Progenitor cell of endocrine pancreas (in vitro differentiated cells): ENCODE measurements at regions not wholly inside any gene's neighbourhood (a gene's known extent, or its start where the extent isn't known, plus 50 kb on each side); places are given as distances from the start of the nearest gene placed in this dataset.

ENCODE experiments used
- DNase-seq: peaks from one replicate; pipeline ENCODE4 v3.0.0; 2021; ENCODE audit warnings: low spot score; ENCODE audit not compliant: unreplicated experiment
- H3K27ac Mint-ChIP-seq: 2 replicates; pipeline ENCODE4 v1.8.0; 2021; ENCODE audit warnings: mild to moderate bottlenecking, moderate library complexity, mixed read lengths
- H3K27me3 Mint-ChIP-seq: 2 replicates; pipeline ENCODE4 v1.8.0; 2021; ENCODE audit warnings: mixed read lengths
- H3K36me3 Mint-ChIP-seq: 2 replicates; pipeline ENCODE4 v1.8.0; 2022; ENCODE audit warnings: mixed read lengths; ENCODE audit not compliant: insufficient read depth
- H3K4me1 Mint-ChIP-seq: 2 replicates; pipeline ENCODE4 v1.8.0; 2021; ENCODE audit warnings: low read depth, mixed read lengths
- H3K4me3 Mint-ChIP-seq: 2 replicates; pipeline ENCODE4 v1.8.0; 2021; ENCODE audit warnings: low read depth, mild to moderate bottlenecking, moderate library complexity, mixed read lengths
- H3K9me3 Mint-ChIP-seq: 2 replicates; pipeline ENCODE4 v1.8.0; 2021; ENCODE audit warnings: low read depth, mixed read lengths
- CTCF ChIP-seq: fragments of 200-600 bp; sonication (generic); IDR thresholded peaks from one replicate; pipeline ENCODE4 v1.5.0; 2021; ENCODE audit warnings: antibody characterized with exemption, mild to moderate bottlenecking; ENCODE audit not compliant: unreplicated experiment

- no peak for TF ChIP-seq CTCF
- no peaks in the 10 kb centered on the region for H3K36me3 Mint-ChIP-seq
- H3K27me3 Mint-ChIP-seq = peaks cover 2% of the 10 kb centered on the region
- H3K4me1 Mint-ChIP-seq = peaks cover 14% of the 10 kb centered on the region
- no peak overlapping the region for H3K27ac Mint-ChIP-seq
- H3K9me3 Mint-ChIP-seq = no peaks in the 10 kb centered on the region
- no peak overlapping the region for H3K4me3 Mint-ChIP-seq
- DNase-seq = no peak
Observed at GRCh38 chr5:60374409-60374808, 325.6 kb downstream of the DEPDC1B start.

DNA sequence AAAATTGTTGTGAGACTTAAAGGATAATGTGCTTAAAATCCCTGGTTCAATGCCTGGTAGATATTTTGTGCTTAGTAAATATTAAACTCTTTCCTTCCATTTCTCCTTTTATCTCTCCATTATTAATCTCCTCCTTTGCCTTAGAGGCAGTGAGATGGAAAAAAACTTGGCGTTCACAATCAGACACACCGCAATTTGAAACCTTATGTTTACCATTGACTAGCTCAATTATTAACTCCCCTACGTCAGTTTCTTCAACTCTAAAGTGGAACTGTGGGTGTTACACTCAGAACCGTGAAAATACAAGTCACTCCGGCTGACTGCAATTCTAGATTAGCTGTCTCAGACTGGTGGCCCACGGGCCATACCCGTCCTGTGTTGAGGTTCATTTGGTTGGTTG, 327.2 kb downstream of the DEPDC1B start:
- peaks cover 2% of the 10 kb centered on the region for H3K9me3 Mint-ChIP-seq
- no peak for DNase-seq
- no peak for TF ChIP-seq CTCF
- H3K4me1 Mint-ChIP-seq = peaks cover 14% of the 10 kb centered on the region
- H3K27ac Mint-ChIP-seq = peak overlapping the region; percentile 51
- H3K4me3 Mint-ChIP-seq = peak overlapping the region; percentile 7
- peaks cover 13% of the 10 kb centered on the region for H3K27me3 Mint-ChIP-seq
- no peaks in the 10 kb centered on the region for H3K36me3 Mint-ChIP-seq

DNA sequence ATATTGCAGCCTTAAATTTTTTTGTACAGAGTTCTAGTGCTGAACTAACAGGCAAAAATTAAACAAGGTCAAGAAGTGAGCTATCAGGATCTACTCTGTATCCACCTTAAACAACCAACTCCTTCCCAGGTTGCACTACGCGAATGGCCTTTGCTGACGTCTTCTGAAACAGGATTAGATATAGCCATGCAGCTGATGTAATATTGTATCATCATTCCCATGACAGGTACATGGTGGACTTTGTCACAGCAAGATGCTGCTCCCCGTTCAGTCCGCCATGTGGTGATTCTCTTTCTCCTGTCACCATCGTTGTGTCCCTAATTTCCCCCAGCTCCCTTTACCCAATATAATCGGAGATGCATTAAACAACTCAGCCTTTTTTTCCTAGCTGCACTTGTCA, 328.9 kb downstream of the DEPDC1B start:
- H3K27me3 Mint-ChIP-seq = peaks cover 22% of the 10 kb centered on the region
- peaks cover 2% of the 10 kb centered on the region for H3K9me3 Mint-ChIP-seq
- H3K4me3 Mint-ChIP-seq = no peak overlapping the region
- no peaks in the 10 kb centered on the region for H3K36me3 Mint-ChIP-seq
- H3K4me1 Mint-ChIP-seq = peaks cover 14% of the 10 kb centered on the region
- H3K27ac Mint-ChIP-seq = no peak overlapping the region
- TF ChIP-seq CTCF = no peak
- DNase-seq = no peak

DNA sequence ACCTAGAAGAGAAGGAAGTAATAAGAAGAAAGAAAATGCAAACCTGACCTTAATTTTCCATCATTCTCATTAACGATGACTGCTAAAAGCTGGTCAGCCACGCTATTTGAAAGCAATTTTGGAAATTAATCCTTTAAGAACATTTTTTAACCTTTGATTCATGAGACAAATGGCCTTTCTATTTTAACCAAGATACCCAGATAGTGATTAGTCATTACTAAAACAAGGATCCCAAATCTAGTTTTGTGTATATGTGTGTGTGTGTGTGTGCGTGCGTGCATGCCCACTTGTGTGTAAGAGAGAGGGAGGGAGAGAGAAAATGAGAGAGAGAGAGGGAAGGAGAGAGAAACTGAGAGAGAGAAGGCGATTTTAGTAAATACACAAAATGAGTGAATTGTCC, 329.5 kb downstream of the DEPDC1B start:
- H3K4me1 Mint-ChIP-seq = peaks cover 14% of the 10 kb centered on the region
- H3K27ac Mint-ChIP-seq = no peak overlapping the region

DNA sequence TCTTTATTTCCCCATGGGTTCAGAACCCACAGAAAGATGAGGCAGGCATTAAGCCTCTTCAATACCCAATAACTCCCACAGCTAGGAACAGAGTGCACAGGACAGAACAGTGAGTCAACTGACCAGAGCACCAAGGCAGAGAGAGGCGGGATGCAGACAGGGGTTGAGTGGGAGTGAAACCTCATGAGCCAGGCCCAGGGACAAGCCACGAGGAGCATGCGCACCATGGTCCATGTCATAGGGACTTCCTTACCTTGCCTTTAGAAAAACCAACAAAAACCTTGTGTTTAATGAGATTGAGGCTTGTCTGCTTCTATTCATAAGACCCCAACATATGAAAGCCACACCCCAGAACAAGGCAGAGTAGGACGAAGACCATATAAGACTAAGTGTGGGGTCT, 330.6 kb downstream of the DEPDC1B start:
- Mint-ChIP-seq H3K9me3 (peaks cover 2% of the 10 kb centered on the region), H3K36me3 (no peaks in the 10 kb centered on the region), H3K4me3 (no peak overlapping the region), H3K27ac (no peak overlapping the region), H3K27me3 (peaks cover 24% of the 10 kb centered on the region), H3K4me1 (peaks cover 14% of the 10 kb centered on the region)
- DNase-seq = no peak
- no peak for TF ChIP-seq CTCF

More for the DNA sequence above, 329.5 kb downstream of the DEPDC1B start:
- DNase-seq = no peak
- Mint-ChIP-seq H3K4me3 (no peak overlapping the region), H3K27me3 (peaks cover 24% of the 10 kb centered on the region), H3K9me3 (peaks cover 2% of the 10 kb centered on the region), H3K36me3 (no peaks in the 10 kb centered on the region)
- no peak for TF ChIP-seq CTCF
